Esophagus muscularis mucosa (tissue), 4 donors: ENCODE measurements at regions not wholly inside any gene's neighbourhood (a gene's known extent, or its start where the extent isn't known, plus 50 kb on each side); places are given as distances from the start of the nearest gene placed in this dataset.

ENCODE experiments used
- DNase-seq: peaks from one replicate; pipeline ENCODE4 v3.0.0-alpha.2; 2017; ENCODE audit errors: extremely low spot score
- H3K27ac ChIP-seq, 4 donors: fragments of 200-600 bp; sonication (generic); replicated peaks in 1 of 4; 1 replicate in 3 of 4; 2 replicates in 1 of 4; pipeline ENCODE4 v1.5.1; 2016 to 2019; ENCODE audit warnings: mild to moderate bottlenecking in 1 of 4
- H3K27me3 ChIP-seq, 4 donors: fragments of 200-600 bp; sonication (generic); one replicate each; pipeline versions ENCODE4 v1.5.1 to v1.6.0; 2016 to 2019
- H3K36me3 ChIP-seq, 4 donors: fragments of 200-600 bp; sonication (generic); one replicate each; pipeline ENCODE4 v1.5.1; 2016 to 2019
- H3K4me1 ChIP-seq, 4 donors: fragments of 200-600 bp; sonication (generic); one replicate each; pipeline ENCODE4 v1.5.1; 2016 to 2019
- H3K4me3 ChIP-seq, 4 donors: fragments of 200-600 bp; sonication (generic); 1 replicate in 2 of 4; 2 replicates in 2 of 4; pipeline ENCODE4 v1.5.1; 2016 to 2019; ENCODE audit warnings: mild to moderate bottlenecking in 4 of 4, moderate library complexity in 1 of 4
- H3K9me3 ChIP-seq, 4 donors: fragments of 200-600 bp; sonication (generic); 1 replicate in 3 of 4; 2 replicates in 1 of 4; pipeline ENCODE4 v1.5.1; 2016 to 2019
- EP300 ChIP-seq: sonication (generic); formaldehyde crosslinking; IDR thresholded peaks from one replicate; pipeline ENCODE4 v1.6.1; 2017; ENCODE audit warnings: antibody characterized with exemption
- POLR2A ChIP-seq: fragments of 450-650 bp; IDR thresholded peaks from one replicate; pipeline ENCODE4 v1.6.1; 2017; ENCODE audit warnings: antibody characterized with exemption, moderate library complexity, mild to moderate bottlenecking, low read depth
- POLR2AphosphoS5 ChIP-seq, 2 donors: sonication (generic); formaldehyde crosslinking; IDR thresholded peaks; one replicate each; pipeline ENCODE4 v1.6.1; 2017; ENCODE audit warnings: antibody characterized with exemption in 2 of 2
- WGBS: methylation state at CpG from one replicate; pipeline ENCODE4 v1.1.5; 2018; 5-methylcytosine and 5-hydroxymethylcytosine counted together
- intact Hi-C: fragments of 100-400 bp; cut with DNase I; formaldehyde crosslinking; loops from one replicate; pipeline ENCODE4 v1.15.1; 2023
- TF ChIP-seq, protein P1 (sequence below), 3 experiments: fragments of 200-600 bp in 2 of 3; fragments of 450-650 bp in 1 of 3; sonication (generic) in 2 of 3; IDR thresholded peaks; one replicate each; pipeline ENCODE4 v1.5.1; 2017 to 2019; ENCODE audit warnings: antibody characterized with exemption in 3 of 3, mild to moderate bottlenecking in 2 of 3, moderate library complexity in 1 of 3

DNA sequence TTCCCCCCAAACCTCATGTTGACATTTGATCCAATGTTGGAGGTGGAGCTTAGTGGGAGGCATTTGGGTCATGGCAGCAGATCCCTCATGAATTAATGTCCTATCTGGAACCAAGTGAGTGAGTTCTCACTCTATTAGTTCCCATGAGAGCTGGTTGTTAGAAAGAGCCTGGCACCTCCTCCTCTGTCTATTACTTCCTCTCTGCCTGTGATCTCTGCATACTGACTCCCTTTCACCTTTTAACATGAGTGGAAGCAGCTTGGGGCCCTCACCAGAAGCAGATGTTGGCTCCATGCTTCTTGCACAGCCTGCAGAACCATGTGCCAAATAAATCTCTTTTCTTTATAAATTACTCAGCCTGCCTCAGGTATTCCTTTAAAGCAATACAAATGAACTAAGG lies 127.3 kb upstream of the RALGAPA2 start:
- Histone ChIP-seq H3K9me3 (no peaks in the 10 kb centered on the region), H3K4me3 (no peak overlapping the region), H3K27me3 (peaks cover 0 to 33% (median 1%) of the 10 kb centered on the region in 4 donors), H3K36me3 (no peaks in the 10 kb centered on the region), H3K4me1 (peaks cover 0 to 7% (median 4%) of the 10 kb centered on the region in 4 donors), H3K27ac (no peak overlapping the region)
- intact Hi-C loops = loop anchor here (5.0 kb wide), 1 partner anchor 668 kb away; no protein-coding TSS in a partner anchor
- TF ChIP-seq POLR2AphosphoS5 (IDR thresholded peaks at IDR 0.05) (no peak), POLR2A (no peak), EP300 (no peak)
- TF ChIP-seq, protein P1, sequence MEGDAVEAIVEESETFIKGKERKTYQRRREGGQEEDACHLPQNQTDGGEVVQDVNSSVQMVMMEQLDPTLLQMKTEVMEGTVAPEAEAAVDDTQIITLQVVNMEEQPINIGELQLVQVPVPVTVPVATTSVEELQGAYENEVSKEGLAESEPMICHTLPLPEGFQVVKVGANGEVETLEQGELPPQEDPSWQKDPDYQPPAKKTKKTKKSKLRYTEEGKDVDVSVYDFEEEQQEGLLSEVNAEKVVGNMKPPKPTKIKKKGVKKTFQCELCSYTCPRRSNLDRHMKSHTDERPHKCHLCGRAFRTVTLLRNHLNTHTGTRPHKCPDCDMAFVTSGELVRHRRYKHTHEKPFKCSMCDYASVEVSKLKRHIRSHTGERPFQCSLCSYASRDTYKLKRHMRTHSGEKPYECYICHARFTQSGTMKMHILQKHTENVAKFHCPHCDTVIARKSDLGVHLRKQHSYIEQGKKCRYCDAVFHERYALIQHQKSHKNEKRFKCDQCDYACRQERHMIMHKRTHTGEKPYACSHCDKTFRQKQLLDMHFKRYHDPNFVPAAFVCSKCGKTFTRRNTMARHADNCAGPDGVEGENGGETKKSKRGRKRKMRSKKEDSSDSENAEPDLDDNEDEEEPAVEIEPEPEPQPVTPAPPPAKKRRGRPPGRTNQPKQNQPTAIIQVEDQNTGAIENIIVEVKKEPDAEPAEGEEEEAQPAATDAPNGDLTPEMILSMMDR (IDR thresholded peaks at IDR 0.05) = no peak
- no peak for DNase-seq

DNA sequence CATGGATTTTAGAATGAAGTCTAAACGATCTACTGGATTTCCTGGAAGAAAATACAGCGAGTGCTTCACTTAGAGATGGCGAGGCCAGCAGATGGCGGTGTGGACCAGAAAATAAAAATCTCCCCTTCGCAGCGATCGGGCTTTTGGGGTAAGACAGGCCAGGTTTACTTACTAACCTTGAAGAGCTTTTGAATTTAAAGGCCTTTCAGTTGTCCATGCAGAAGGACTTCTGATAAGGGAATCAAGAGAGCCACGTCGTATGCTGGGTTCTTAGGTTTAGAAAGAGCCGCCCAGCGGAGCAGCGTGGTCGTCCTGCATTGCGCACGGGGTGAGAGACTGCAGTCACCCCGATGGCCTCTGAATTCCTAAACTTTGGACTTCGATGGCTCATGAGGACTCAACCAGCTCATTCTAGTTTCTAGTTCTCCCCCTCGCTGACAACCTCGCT lies 125.2 kb upstream of the RALGAPA2 start:
- Histone ChIP-seq H3K27ac (no peak overlapping the region), H3K9me3 (no peaks in the 10 kb centered on the region), H3K36me3 (no peaks in the 10 kb centered on the region), H3K4me1 (peaks cover 0 to 7% (median 4%) of the 10 kb centered on the region in 4 donors), H3K27me3 (peaks cover 0 to 44% (median 1%) of the 10 kb centered on the region in 4 donors), H3K4me3 (peak overlapping the region in 3 of 4 donors; percentile 13 to 24 (median 18))
- 30% methylated on average over 19 of the region's 19 CpGs for WGBS
- intact Hi-C loops = loop anchor here (5.0 kb wide), 1 partner anchor 670 kb away; no protein-coding TSS in a partner anchor
- TF ChIP-seq, protein P1 (IDR thresholded peaks at IDR 0.05) = peak; percentile 58 to 68 (median 67)
- TF ChIP-seq POLR2AphosphoS5 (IDR thresholded peaks at IDR 0.05) = no peak
- DNase-seq = no peak

DNA sequence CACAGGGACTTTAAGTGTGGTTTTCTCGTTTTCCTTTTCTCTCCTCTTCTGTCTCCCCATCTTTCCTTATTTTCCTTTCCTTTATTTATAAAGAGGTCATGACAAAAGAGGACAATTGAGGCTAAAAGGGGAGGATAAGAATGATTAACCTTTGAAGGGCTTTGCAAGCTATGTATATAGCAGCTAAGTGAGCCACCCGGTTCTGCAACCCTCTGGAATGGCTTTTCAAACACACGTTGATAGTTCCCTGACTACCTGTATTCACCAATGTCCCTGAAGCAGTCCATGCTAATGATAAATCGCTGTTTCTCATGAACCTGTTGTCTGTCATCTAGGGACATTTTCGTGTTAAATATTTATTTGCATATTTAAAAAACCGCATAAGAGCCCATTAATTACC lies 124.4 kb upstream of the RALGAPA2 start:
- no peak overlapping the region for H3K4me3 ChIP-seq
- TF ChIP-seq POLR2AphosphoS5 (IDR thresholded peaks at IDR 0.05) = no peak
- TF ChIP-seq EP300 = no peak
- TF ChIP-seq, protein P1 (IDR thresholded peaks at IDR 0.05) = no peak
- no peak for TF ChIP-seq POLR2A
- peaks cover 0 to 51% (median 1%) of the 10 kb centered on the region in 4 donors for H3K27me3 ChIP-seq
- DNase-seq = no peak
- no peaks in the 10 kb centered on the region for H3K36me3 ChIP-seq
- peaks cover 0 to 7% (median 4%) of the 10 kb centered on the region in 4 donors for H3K4me1 ChIP-seq
- intact Hi-C loops = loop anchor here (5.0 kb wide), 1 partner anchor 670 kb away; no protein-coding TSS in a partner anchor
- no peaks in the 10 kb centered on the region for H3K9me3 ChIP-seq
- H3K27ac ChIP-seq = no peak overlapping the region
- WGBS = 62% methylated on average over 6 of the region's 6 CpGs

DNA sequence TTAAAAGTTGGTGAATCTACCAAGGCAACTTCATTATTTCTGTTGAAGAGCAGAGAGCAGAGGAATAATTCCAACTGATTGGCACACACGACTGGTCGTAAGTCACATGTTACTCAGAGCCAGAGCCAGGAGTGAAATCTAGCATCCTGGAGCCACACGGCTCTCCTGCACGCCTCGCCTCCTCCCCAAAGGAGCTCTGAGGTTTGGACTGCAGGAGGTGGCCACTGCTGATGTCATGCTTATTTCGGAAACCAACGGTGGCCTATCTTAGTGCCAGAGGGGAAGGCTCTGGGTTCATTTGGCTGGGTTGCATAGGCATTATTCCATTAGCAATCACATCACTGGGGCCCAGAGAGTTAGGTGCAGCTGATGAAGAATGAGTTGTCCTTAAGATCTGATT lies 123.5 kb upstream of the RALGAPA2 start:
- Histone ChIP-seq H3K36me3 (no peaks in the 10 kb centered on the region), H3K4me1 (peaks cover 0 to 7% (median 4%) of the 10 kb centered on the region in 4 donors), H3K9me3 (no peaks in the 10 kb centered on the region), H3K4me3 (no peak overlapping the region), H3K27me3 (peaks cover 0 to 49% (median 1%) of the 10 kb centered on the region in 4 donors), H3K27ac (no peak overlapping the region)
- no peak for TF ChIP-seq POLR2AphosphoS5 (IDR thresholded peaks at IDR 0.05)
- TF ChIP-seq, protein P1 (IDR thresholded peaks at IDR 0.05) = no peak
- 42% methylated on average over 5 of the region's 7 CpGs for WGBS
- intact Hi-C loops = loop anchor here (5.0 kb wide), 1 partner anchor 671 kb away; no protein-coding TSS in a partner anchor
- DNase-seq = no peak

DNA sequence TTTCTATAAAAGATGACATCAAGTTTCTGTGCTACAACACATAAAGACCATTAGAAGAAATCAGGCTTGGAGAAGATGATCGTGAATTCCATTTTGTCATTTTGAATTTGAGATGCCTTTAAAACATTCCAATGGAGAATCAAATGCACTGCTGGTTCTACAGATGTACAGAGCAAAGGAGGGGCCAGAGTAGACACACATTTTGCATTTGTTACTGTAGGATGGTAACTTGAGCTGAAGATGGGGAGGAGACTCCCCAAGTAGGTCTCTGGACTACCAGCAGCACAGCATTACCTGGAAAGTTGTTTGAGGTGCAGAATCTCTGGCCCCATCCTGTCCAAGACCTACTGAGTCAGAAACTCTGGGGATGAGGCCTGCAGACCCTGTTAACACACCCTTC lies 121.6 kb upstream of the RALGAPA2 start:
- H3K9me3 ChIP-seq = no peaks in the 10 kb centered on the region
- 88% methylated on average over 1 of the region's 1 CpG for WGBS
- intact Hi-C loops = no loop called here
- H3K4me1 ChIP-seq = peaks cover 0 to 7% (median 4%) of the 10 kb centered on the region in 4 donors
- H3K27ac ChIP-seq = no peak overlapping the region
- no peak overlapping the region for H3K4me3 ChIP-seq
- H3K36me3 ChIP-seq = no peaks in the 10 kb centered on the region
- peaks cover 0 to 40% (median 1%) of the 10 kb centered on the region in 4 donors for H3K27me3 ChIP-seq
- DNase-seq = no peak
- TF ChIP-seq POLR2AphosphoS5 (IDR thresholded peaks at IDR 0.05) = no peak
- no peak for TF ChIP-seq POLR2A
- TF ChIP-seq EP300 = no peak
- TF ChIP-seq, protein P1 (IDR thresholded peaks at IDR 0.05) = no peak
